ENCODE measurements at regions not wholly inside any gene's neighbourhood (a gene's known extent, or its start where the extent isn't known, plus 50 kb on each side); places are given as distances from the start of the nearest gene placed in this dataset.

- TF ChIP-seq REST (IDR thresholded peaks at IDR 0.05; ENCODE audit: unreplicated experiment) (no peak), NANOG (IDR thresholded peaks at IDR 0.05; ENCODE audit: borderline replicate concordance) (no peak), POLR2AphosphoS5 (IDR thresholded peaks at IDR 0.05; ENCODE audit: low read depth) (no peak), EZH2phosphoT487 (IDR thresholded peaks at IDR 0.05; ENCODE audit: unreplicated experiment) (no peak), CTCF (conservative IDR thresholded peaks at IDR 0.05; ENCODE audit: low read depth in 2 of 2) (no peak), ZNF114 (CRISPR knock-in tag; IDR thresholded peaks at IDR 0.05) (no peak), ETS1 (IDR thresholded peaks at IDR 0.05) (no peak), STAT1 (IDR thresholded peaks at IDR 0.05; ENCODE audit: unreplicated experiment) (no peak)
These were observed 57.3 kb upstream of the IL1R1 start (continued) for GRCh38 chr2:102085238-102085637.

GRCh38 chr2:102086150-102086872, 56.2 kb upstream of the IL1R1 start:
- 0 out of 2 replicates have a peak overlapping the region, but pooled peaks have one; percentile 36 for H3K27ac Mint-ChIP-seq
- Histone ChIP-seq H2AFZ (no peak overlapping the region), H3K4me2 (no peak overlapping the region), H3K79me2 (replicated peaks; ENCODE audit: insufficient read depth) (no peaks in the 10 kb centered on the region), H3K4me3 (no peak overlapping the region), H3K36me3 (ENCODE audit: insufficient read depth) (no peaks in the 10 kb centered on the region), H3K27ac (ENCODE audit: low read depth) (no peak overlapping the region), H3F3A (replicated peaks; ENCODE audit: low read depth) (no peaks in the 10 kb centered on the region), H3K4me1 (ENCODE audit: insufficient read depth) (no peaks in the 10 kb centered on the region), H3K27me3 (ENCODE audit: insufficient read depth) (no peaks in the 10 kb centered on the region), H3K9me2 (ENCODE audit: insufficient read depth) (no peaks in the 10 kb centered on the region), H4K20me1 (replicated peaks; ENCODE audit: insufficient read depth) (no peaks in the 10 kb centered on the region)
- ATAC-seq (no peak), DNase-seq (ENCODE audit: low spot score) (no peak)
- peaks cover 6% of the 10 kb centered on the region; the same call in 2 of the 3 replicates for H3K4me1 Mint-ChIP-seq
- H3K9me3 Mint-ChIP-seq: no peaks in the 10 kb centered on the region; the same call in 2 of the 3 replicates
- H3K4me3 Mint-ChIP-seq: no peak overlapping the region
- TF ChIP-seq CTCF (conservative IDR thresholded peaks at IDR 0.05; ENCODE audit: low read depth in 2 of 2): no peak
- no peaks in the 10 kb centered on the region for H3K36me3 Mint-ChIP-seq (ENCODE audit: low read depth)
- H3K27me3 Mint-ChIP-seq (ENCODE audit: insufficient read depth, low read depth, poor library complexity): no peaks in the 10 kb centered on the region
